ENCODE measurements at regions not wholly inside any gene's neighbourhood (a gene's known extent, or its start where the extent isn't known, plus 50 kb on each side); places are given as distances from the start of the nearest gene placed in this dataset.

DNA sequence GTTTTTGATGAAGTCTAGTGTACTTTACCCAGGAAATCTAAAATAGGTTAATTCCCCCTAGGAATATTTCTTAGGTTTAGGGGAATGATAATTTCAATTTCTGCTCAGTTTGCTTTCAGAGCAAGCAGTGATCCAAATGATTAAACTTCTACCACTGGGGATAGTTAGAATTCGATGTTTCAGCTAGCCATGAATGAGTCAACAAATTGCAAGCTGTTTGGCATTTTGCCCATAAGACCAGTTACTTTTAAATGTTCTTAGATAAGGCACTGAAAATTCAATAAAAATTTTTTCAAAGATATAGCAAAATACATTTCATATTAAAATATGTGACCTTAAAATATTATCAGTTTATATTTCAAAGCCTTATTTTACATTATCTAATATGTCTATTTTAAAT, 993.6 kb downstream of the ARAP2 start:
- no peak for DNase-seq

DNA sequence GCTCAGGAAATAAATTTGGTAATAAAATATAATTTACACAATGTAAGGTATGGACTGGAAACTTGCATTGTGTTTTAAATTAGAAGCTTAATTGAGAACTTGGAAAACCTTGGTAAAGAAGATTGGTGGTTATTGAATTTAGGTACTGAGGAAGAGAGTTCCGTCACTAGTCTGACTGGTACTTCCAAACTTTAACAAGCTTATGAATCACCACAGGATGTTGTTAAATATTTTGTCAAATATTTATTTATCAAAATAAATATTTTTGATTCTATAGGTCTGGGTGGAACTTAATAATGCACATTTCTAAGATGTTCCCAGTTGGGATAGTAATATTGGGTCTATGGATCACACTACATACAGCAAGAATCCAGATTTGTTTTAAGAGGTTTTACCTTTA, 992.2 kb downstream of the ARAP2 start:
- no peak for DNase-seq

DNA sequence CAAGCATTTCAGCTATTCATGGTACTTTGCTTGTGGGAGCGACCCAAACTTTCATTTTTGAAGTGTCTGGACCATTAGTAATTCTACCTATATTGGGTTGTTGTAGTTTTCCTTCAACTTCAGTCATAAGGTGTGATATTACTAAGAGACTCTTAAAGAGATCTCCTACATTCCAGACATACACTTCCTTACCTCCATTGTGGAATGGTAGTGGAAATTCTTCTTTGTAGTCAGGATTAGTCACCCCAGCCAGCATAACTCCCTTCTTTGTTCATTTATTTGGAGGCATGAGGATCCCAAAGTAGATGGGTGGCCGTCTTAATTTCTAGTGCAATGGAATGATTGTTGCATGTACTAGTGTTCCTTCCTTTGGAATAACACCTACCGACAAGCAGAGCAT, 991.4 kb downstream of the ARAP2 start:
- no peak for DNase-seq

DNA sequence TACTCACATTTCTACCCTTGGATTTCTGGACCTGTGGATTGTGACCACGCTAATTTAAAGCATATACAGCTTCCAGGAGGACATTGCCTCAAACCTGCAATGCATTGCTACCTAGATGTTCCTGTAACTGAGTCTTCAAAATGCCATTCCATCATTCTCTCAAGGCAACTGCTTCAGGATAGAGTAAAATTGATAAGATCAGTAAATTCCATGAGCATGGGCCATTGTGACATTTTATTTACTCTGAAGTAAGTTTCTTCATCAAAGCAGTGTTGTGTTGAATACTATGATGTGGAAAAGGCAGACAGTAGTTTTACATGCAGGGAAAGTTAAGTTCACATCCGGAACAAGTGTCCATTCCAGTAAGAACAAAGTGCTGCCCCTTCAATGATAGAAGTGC, 991.0 kb downstream of the ARAP2 start:
- DNase-seq = no peak

DNA sequence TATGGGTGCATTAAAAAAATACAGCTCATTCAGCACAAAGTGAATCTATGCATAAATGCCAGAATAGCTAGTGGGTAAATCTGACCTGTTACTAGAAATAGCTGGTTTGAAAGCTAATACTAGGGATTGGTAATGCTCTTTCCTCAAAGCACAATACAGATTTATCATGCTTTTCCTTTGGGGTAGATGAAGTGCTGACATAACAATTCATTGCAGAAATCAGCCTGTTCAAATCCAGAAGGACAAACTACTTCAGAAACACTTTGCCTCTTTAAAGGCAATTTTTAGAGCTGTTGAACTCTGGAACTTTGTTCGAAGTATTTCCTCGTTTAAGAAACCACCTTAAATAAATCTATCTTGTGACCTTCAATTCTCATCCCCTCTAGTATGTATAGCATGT, 957.9 kb downstream of the ARAP2 start:
- DNase-seq = no peak

DNA sequence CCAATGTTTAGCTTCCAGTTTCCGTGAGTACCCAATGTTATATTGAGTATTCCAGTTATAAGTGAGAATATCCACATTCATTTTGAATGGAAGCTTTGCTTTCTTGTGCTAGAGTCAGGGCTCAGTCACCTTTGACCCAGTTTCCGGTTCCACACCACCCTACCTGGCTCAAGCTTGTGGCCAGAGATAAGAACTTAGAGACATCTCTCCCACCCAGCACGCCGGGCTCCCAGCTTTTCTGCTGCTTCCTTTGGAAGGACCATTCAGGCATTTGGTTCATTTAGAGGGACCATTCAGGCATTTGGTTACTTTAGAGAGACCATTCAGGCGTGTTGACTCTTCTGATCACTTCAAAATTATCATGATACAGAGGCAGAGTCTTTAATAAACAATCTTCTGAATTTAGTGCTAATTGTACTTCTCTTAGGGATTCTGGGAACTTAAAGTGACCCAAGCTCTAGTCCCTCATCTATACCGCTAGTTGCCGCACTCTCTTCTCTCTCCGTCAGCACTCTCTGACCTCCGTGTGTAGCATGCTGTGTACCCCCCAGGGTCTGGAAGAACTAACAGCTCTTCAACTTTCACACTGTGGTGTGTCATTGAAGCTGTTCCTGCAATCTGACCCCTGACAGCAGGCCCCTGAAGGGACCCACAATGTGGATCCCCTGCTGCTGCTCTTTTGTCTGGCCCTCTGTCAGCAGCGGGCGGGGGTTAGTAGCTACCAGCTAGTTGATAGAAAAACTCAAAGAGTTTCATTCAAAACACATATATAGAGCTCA, 943.1 kb downstream of the ARAP2 start:
- no peak for DNase-seq

DNA sequence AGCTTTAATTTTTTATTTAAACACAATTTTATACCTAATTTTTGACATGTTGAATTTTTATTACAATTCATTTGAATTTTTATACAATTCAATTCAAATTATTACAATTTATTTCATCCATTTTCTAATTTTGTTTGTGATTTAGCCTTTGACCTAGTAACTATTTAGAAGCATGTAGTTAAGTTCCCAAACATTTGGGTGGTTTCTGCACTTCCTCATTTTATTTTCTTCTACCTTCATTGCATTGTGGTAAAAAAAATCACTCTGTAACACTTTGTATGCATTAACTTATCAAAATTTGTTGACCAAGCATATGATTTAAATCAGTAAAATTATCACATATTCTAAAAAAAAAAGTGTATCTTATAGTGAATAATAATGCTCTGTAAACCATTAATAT, 928.9 kb downstream of the ARAP2 start:
- DNase-seq = no peak

DNA sequence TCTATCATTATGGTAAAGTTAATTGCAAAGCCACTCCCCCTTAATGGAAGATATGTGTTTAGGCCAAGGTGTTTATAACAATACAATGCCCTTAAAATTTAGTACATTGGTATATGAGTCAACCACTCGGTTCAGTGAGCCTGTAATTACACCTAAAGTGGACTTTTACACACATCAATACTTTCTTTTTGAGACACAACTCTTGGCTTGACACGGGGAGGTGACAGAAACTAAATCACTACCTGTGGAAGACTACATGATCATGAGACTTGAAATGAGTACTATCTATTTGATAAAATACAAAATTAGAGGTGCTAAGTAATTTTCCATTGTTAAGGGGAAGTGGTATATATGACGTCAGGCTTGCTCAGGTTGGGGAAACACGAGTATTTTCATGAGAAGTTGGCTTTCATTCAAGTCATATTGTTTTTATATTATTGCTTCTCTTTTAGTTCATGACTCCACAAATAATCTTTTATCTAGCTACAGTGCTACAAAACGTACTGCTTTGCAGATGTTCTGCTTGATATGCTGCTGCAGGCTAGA, 918.3 kb downstream of the ARAP2 start:
- no peak for DNase-seq

DNA sequence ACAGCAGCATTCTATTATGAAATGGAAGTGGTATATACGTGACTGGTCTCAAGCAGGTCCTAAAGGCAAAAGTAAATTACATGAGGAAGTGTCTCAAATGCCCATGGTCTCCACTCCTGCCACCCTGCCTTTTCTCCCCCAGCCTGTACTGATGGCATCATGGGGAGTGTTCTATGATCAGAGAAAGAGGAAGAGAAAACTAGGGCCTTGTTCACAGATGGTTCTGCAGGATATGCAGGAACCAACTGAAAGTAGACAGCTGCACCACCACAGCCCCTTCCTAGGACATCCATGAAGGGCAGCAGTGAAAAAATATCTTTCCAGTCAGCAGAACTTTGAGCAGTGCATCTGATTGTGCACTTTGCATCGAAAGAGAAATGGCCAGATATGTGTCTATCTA, 901.5 kb downstream of the ARAP2 start:
- peak; percentile 33 for DNase-seq

DNA sequence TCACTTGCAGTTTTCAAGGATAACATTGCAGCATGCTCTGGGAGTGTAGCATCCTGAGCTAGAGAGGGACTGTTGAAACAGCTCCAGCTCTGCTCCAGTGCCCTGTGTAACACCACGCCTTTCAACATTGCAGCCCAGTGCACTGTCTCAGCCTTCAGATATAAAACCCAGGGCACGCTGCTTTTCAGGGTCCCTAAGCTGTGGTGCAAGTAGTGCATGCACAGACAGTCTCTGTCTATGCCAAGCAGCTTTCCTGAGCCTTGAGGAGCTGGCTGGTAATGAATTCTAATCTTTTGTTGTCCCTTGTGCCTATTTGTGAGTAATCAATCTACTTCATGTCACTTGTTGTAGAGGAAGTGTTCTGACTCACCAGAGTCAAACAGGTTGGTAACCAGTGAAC, 897.0 kb downstream of the ARAP2 start:
- DNase-seq = no peak

DNA sequence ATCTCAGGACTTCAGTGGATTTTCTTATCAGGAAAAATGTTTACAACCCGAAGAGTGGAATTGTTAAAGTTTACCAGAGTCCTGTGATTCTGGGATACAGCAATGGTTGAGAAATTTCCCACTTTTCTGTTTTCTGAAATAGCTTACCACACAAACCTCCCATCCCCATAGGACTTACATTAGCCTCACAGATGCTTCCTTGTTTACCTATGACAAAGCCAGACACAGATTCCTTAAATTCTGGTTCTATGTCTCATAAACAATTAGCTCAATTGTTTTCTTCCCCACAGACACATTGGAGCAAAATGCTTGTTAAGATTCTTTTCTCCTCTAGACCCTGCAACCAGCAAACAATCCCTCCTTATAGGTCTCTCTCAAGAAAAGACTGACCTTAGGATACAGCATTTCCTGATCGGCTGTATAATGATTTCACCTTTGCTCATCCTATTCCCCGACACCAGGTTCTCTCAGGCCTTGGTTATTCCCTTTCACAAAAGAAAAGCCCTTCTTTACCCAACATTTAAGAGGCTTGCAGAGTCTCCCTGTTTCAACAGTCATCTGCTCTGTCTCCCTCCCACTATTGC, 886.2 kb downstream of the ARAP2 start:
- DNase-seq = no peak

DNA sequence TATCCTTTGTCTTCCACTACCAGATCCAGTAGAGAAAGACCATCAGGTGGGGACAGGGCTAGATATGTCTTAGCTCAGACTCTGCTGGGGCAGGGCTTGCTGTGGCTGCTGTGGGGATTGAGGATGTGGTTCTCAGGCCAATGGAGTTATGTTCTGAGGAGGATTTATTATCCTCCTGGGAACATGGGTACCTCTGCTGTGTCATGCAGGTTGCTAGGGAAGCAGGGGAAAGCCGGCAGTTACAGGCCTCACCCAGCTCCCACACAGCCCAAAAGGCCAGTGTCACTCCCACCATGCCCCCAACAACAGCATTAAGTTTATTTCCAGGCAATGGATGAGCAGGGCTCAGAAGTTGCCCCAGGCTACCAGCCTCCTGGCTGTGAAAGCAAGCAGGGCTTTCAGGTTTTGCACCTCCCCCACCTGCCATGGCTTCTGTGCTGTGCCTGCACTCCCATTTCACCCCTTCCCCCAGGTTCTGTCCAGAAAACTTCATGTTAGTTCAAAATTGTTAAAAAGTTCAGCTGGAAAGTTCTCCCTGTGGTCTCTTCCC, 879.9 kb downstream of the ARAP2 start:
- no peak for DNase-seq

DNA sequence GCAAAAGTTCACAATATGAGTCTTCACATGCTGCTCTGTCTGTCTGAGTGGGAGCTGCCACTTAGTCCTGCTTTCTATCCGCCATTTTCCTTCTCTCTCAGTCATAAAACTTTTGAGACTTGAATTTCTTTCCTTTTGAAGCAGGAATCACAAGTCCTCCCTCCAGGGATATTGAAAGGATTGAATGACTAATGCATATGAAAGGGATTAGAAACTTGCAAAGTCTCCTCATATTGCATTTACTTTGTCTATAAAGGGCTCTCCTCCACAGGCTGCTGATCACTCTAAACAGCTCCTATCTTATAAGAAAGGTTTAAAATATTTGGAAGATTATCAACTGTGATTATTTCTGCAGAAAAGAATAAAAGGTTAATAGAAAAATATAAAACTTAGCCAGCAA, 879.1 kb downstream of the ARAP2 start:
- DNase-seq = no peak

DNA sequence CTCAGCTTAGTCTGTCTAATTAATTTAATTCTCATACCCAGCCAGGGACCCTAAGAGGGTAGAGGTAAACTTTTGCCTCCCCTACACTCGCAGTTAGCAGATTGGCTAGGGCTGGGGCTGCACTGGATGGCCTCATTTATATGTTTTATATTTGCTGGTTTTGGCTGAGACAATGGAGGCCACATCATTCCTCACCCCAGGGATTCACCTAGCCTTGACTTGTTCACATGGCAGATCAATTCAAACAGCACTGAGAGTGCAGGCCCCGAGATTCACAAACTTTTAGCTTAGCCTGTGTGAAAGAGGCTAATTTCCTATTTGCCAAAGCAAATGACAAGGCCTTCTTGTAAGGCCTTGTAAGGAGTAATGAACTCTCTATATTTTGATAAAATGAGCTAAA, 844.4 kb downstream of the ARAP2 start:
- no peak for DNase-seq

DNA sequence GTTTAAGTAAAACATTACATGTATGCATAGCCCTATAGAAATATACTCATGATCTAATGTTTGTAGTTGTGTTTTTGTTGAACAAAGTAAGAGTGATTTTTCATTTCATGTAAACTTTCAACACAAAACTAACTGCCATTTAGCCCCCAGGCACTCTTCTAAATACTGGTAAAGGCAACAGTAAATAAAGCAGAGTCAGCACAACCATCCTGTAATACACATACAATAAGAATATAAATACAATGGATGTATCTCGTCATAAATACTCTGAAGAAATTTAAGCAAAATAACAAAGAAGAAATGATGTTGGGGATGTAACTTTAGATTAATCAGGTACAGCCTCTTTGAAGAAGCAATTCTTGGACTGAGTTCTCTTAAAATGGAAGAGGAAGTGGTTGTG, 821.2 kb downstream of the ARAP2 start:
- no peak for DNase-seq

DNA sequence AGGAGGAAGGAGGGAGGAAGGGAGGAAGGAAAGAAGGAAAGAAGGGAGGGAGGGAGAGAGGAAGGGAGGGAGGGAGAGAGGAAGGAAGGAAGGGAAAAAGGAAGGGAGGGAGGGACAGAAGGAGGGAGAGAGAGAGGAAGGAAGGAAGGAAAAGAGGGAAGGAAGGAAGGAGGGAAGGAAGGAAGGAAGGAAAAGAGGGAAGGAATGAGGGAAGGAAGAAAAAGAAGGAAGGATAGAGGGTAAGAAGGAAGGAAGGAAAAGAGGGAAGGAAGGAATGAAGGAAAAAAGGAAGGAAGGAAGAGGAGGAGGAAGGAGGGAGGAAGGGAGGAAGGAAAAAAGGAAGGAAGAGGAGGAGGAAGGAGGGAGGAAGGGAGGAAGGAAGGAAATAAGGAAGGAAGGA, 796.8 kb downstream of the ARAP2 start:
- DNase-seq = no peak

DNA sequence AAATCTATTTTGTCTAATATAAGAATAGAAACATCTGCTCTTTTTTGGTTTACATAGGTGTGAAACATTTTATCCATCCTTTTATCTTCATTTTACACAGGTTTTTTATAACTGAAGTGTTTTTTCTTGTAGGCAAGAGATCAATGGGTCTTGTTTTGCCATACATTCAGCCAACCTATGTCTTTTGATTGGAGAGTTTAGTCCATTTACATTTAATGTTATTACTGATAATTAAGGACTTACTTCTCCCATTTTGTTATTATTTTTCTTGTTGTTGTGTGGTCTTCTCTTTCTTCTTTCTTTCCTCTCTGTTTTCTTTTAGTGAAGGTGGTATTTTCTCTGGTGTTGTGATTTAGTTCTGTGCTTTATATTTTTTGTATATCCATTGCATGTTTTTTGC, 785.3 kb downstream of the ARAP2 start:
- DNase-seq = no peak

DNA sequence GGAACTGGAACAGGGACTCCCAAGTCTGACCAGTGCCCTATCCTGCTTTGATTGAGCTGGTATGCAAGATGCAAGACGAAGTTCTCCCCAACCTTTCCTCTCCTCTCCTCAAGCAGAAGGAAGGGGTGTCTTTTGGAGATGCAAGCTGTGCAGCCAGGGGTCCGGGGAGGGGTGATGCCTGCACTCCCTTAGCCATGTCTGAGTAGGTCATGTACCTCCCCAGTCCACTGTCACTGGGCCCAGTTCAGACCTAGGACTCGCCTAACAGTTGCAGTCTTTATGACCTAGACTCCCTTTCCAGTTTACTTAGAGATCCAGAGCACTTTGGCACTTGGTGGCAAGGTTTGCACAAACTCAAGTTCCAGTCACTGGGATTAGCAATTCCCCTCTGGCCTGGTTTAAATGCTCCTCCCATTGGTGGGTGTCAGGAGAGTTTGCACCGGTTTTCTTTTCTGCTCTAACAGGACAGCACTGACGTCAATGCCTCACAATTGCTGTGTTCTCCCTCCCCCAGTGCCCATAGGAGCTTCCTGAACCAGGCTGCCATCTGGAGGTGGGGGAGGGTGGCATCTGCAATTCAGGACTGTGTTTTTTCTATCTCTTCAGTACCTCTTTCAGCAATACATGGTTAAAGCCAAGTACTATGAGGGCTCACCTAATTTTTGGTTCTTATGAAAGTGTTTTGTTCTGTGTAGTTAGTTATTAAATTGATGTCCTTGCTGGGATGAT, 782.2 kb downstream of the ARAP2 start:
- peak; percentile 33 for DNase-seq

DNA sequence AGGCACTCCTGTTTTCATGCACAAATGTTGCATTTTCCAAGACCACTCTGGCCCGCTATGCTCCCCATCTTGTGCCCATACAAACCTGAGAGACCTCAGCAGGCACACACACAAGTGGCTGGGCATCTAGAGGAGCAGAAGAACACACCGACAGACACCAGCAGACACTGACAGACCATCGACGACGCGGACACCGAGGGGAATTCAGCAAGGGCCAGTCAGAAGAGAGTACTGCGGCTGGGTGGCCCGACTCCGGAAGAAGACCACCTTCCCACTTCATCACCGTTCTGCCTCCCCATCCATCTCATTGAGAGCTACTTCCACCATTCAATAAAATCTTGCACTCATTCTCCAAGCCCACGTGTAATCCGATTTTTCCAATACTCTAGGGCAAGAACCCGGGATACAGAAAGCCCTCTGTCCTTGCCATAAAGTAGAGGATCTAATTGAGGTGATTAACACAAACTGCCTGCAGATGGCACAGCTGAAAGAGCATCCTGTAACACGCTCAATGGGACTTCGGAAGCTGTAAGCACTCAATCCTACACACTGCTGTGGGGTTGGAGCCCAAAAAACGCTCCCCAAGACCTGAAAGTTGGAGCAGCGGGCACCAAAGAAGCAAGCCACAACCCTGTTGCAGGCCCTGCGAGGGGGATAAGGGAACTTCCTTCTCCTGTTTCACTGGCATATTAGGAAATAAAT, 780.9 kb downstream of the ARAP2 start:
- no peak for DNase-seq

DNA sequence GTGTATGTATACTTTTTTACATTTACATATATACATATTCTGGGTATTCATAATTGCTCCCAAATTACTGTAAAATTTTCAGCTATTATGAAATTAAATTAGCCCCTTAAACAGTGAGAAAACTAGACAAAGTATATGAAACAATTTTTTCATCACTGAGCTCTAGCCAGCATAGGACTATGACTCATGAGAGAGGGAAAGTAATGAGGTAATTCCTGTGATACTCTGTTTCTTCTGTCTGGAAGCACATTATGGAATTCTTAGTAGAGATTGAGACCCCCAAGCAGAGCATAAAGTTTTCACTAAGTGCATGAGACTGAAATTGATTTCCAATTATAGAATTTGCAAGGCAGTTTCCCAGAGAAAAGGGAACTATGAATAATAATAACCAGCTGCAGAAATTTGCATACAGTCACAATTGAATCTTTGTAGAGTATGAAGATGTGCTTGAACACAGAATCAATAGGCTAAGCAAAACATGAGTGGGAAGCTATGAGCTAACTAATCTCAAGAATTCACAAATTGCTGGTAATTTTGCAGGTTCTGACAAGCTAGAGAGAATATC, 779.3 kb downstream of the ARAP2 start:
- no peak for DNase-seq

DNA sequence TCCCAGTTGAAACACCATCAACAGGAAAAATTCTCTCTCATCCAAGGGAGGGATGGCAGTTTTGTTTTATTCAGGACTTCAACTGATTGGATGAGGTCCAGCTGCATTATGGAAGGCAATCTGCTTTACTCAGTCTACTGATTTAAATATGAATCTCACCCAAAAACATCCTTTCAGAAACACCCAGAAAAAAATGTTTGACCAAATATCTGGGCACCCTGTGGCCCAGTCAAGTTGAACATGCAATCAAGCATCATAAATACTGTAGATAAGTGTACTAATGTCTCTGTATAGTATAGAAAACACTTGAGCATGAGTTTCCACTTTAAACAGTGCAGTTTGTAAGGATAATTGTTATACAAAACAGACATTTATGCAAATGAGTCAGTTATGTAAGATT, 753.2 kb downstream of the ARAP2 start:
- DNase-seq = no peak

DNA sequence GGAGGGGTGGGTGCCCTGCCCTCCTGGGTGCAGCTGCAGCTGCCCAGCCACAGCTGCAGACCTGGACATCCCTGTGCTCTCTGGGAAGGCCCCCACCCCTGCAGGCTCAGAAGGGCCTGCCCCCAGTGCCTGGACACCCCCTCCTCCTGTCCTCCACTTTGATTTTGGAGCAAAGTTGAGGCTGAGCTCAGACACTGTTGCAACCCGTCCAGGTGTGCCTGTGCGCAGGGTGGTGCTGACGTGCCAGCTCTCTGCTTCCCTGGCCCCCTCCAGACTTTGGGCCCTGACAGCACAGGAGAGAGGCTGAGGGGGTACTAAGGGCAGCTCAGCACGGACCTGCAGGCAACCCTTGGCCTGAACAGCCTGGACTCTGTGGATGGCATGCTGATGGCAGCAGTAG, 750.3 kb downstream of the ARAP2 start:
- no peak for DNase-seq

DNA sequence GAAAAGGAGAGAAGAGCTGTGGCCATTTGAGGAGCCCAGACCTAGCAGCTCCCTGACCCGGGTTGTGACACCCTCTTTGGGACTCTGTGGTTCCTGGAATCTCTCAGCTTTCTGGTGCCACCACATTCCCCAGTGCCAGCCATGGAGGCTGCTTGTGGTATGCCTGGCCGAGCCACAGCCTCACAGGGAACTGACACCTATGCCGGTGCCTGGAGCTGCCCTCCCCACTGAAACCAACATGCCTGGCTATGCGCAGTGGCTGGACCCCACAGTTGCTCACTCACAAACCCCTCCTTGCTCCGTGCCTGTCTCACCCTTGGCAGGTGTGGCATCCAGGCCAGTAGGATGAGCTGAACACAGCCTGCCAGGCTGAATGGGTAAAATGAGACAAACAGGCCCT, 749.4 kb downstream of the ARAP2 start:
- DNase-seq = no peak
